ENCODE measurements at regions not wholly inside any gene's neighbourhood (a gene's known extent, or its start where the extent isn't known, plus 50 kb on each side); places are given as distances from the start of the nearest gene placed in this dataset.

DNA sequence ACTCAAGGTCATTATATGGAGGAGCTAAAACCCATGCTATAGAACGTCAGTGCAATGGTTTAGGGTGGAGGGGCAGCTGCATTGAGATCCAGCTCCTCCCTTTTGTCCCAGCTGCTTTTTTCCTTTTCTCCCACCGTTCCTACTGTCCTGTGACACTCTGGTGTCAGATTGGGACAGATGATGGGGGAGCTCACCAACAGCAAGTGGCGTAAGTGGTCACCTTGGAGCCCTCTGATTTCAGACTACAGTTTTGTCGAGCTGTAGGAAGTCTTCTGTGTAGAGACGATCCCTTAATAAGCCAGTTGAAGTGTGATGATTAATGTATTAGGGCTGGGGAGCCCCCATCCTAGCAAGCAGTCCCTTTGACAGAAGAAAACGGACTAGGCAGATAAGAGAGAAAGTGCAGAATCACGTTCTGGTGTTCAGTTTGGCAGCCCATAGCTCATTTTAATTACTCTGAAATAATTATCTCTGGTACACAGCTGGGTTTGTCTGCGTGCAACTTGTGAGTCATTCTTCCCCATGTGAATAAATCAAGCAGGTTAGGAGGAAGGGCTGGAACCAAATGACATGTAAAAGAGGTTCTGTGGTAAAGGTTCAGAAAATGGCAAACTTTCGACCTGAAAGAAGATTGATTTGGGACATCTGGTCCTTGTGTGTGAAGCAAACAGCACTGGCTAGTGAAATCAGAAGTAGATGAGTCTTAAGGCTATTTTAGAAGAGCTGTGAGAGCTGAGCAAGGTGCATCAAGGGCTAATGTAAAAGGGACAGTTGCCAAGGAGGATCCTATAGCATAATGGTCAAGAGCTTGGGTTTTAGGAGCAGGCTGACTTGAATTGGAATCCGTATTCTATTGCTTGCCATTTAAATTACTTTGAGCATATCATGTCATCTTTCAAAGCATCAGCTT lies 241.4 kb downstream of the EDEM1 start:
- H3K9me3 ChIP-seq (replicated peaks in 1 of 2; ENCODE audit: control insufficient read depth in 1 of 2, insufficient read depth in 1 of 2, low read length in 2 of 2): no peaks in the 10 kb centered on the region
- Mint-ChIP-seq H3K27ac (peak overlapping the region in 4 of 7 donors; percentile 20 to 62 (median 49)), H3K4me3 (peak overlapping the region in 1 of 2 donors; percentile 47), H3K4me1 (peaks cover 61% of the 10 kb centered on the region), H3K36me3 (no peaks in the 10 kb centered on the region), H3K27me3 (ENCODE audit: low read depth in 3 of 3) (peaks cover 0 to 3% (median 1%) of the 10 kb centered on the region in 3 donors), H3K9me3 (peaks cover 0 to 5% (median 1%) of the 10 kb centered on the region in 7 donors)
- no peaks in the 10 kb centered on the region for H4K20me1 ChIP-seq (ENCODE audit: insufficient read depth, low read length)
- DNase-seq: peak; percentile 30 to 61 (median 49)
- H3K36me3 ChIP-seq (replicated peaks in 1 of 2; ENCODE audit: control insufficient read depth in 1 of 2, insufficient read depth in 2 of 2, low read length in 2 of 2): no peaks in the 10 kb centered on the region
- no peaks in the 10 kb centered on the region for H3K27me3 ChIP-seq (ENCODE audit: control insufficient read depth in 2 of 2, insufficient read depth in 2 of 2, low read length in 2 of 2)
- no peak overlapping the region for H3K4me3 ChIP-seq (replicated peaks in 1 of 3; ENCODE audit: low read depth in 2 of 3, low read length in 3 of 3)
- H3K4me1 ChIP-seq (ENCODE audit: control insufficient read depth in 1 of 2, insufficient read depth in 2 of 2, low read length in 2 of 2): peaks cover 50 to 56% of the 10 kb centered on the region in 2 donors
- H3K9ac ChIP-seq (ENCODE audit: insufficient read depth, low read length, poor library complexity, severe bottlenecking): peak overlapping the region; percentile 6
- TF ChIP-seq, protein P1, sequence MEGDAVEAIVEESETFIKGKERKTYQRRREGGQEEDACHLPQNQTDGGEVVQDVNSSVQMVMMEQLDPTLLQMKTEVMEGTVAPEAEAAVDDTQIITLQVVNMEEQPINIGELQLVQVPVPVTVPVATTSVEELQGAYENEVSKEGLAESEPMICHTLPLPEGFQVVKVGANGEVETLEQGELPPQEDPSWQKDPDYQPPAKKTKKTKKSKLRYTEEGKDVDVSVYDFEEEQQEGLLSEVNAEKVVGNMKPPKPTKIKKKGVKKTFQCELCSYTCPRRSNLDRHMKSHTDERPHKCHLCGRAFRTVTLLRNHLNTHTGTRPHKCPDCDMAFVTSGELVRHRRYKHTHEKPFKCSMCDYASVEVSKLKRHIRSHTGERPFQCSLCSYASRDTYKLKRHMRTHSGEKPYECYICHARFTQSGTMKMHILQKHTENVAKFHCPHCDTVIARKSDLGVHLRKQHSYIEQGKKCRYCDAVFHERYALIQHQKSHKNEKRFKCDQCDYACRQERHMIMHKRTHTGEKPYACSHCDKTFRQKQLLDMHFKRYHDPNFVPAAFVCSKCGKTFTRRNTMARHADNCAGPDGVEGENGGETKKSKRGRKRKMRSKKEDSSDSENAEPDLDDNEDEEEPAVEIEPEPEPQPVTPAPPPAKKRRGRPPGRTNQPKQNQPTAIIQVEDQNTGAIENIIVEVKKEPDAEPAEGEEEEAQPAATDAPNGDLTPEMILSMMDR (IDR thresholded peaks at IDR 0.05): no peak
- peak overlapping the region; percentile 6 for H3K4me2 ChIP-seq (replicated peaks; ENCODE audit: extremely low read depth, low read length, poor library complexity, severe bottlenecking)
- intact Hi-C loops (cut with micrococcal nuclease): loop anchor here (5.0 to 10.0 kb wide), 4 partner anchors 33 to 306 kb away; no protein-coding TSS in a partner anchor
- WGBS (ENCODE audit: insufficient coverage): 0% methylated on average over 5 of the region's 10 CpGs
- no peak overlapping the region for H3K27ac ChIP-seq (ENCODE audit: low read depth in 1 of 2, low read length in 2 of 2)
- H3K79me2 ChIP-seq (ENCODE audit: insufficient read depth, low read length): no peaks in the 10 kb centered on the region
- peak overlapping the region; percentile 13 for H2AFZ ChIP-seq (ENCODE audit: insufficient read depth, low read depth, low read length, poor library complexity, severe bottlenecking)

DNA sequence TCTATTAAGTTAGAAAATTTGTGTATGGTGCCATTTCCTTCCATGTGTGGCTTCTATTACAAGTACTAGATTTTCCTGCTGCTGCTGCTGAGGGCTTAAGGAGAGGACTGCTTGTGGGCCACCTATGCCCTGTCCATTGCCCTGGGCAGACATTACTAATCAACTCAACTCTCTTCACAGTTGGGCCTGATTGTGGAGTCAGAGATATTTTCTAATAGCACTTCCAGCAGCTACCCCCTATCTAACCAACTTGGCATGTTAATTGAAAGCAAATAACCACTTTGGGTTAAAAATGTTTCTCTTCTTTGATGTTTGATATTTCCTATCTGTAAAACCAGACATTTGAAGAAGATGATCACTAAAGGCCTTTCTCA lies 242.0 kb downstream of the EDEM1 start:
- no peak overlapping the region for H3K9ac ChIP-seq (ENCODE audit: insufficient read depth, low read length, poor library complexity, severe bottlenecking)
- no peaks in the 10 kb centered on the region for H3K9me3 ChIP-seq (replicated peaks in 1 of 2; ENCODE audit: control insufficient read depth in 1 of 2, insufficient read depth in 1 of 2, low read length in 2 of 2)
- H3K27ac ChIP-seq (ENCODE audit: low read depth in 1 of 2, low read length in 2 of 2): no peak overlapping the region
- no peak overlapping the region for H3K4me3 ChIP-seq (replicated peaks in 1 of 3; ENCODE audit: low read depth in 2 of 3, low read length in 3 of 3)
- H3K9me3 Mint-ChIP-seq: peaks cover 0 to 5% (median 1%) of the 10 kb centered on the region in 7 donors
- no peak for DNase-seq
- H3K27ac Mint-ChIP-seq: peak overlapping the region in 1 of 7 donors; percentile 77
- TF ChIP-seq, protein P1 (IDR thresholded peaks at IDR 0.05): no peak
- H2AFZ ChIP-seq (ENCODE audit: insufficient read depth, low read depth, low read length, poor library complexity, severe bottlenecking): no peak overlapping the region
- H4K20me1 ChIP-seq (ENCODE audit: insufficient read depth, low read length): no peaks in the 10 kb centered on the region
- H3K4me2 ChIP-seq (replicated peaks; ENCODE audit: extremely low read depth, low read length, poor library complexity, severe bottlenecking): no peak overlapping the region
- H3K4me3 Mint-ChIP-seq: no peak overlapping the region
- no peaks in the 10 kb centered on the region for H3K27me3 ChIP-seq (ENCODE audit: control insufficient read depth in 2 of 2, insufficient read depth in 2 of 2, low read length in 2 of 2)
- H3K4me1 Mint-ChIP-seq: peaks cover 54% of the 10 kb centered on the region
- no peaks in the 10 kb centered on the region for H3K36me3 Mint-ChIP-seq
- no peaks in the 10 kb centered on the region for H3K79me2 ChIP-seq (ENCODE audit: insufficient read depth, low read length)
- H3K36me3 ChIP-seq (replicated peaks in 1 of 2; ENCODE audit: control insufficient read depth in 1 of 2, insufficient read depth in 2 of 2, low read length in 2 of 2): no peaks in the 10 kb centered on the region
- H3K4me1 ChIP-seq (ENCODE audit: control insufficient read depth in 1 of 2, insufficient read depth in 2 of 2, low read length in 2 of 2): peaks cover 43 to 50% of the 10 kb centered on the region in 2 donors
- intact Hi-C loops (cut with micrococcal nuclease): loop anchor here (5.0 to 10.0 kb wide), 4 partner anchors 33 to 305 kb away; no protein-coding TSS in a partner anchor
- peaks cover 0 to 3% (median 1%) of the 10 kb centered on the region in 3 donors for H3K27me3 Mint-ChIP-seq (ENCODE audit: low read depth in 3 of 3)
